ENCODE measurements at regions not wholly inside any gene's neighbourhood (a gene's known extent, or its start where the extent isn't known, plus 50 kb on each side); places are given as distances from the start of the nearest gene placed in this dataset.

GRCh38 chr4:62275470-62275869 lies 1075.3 kb downstream of the ADGRL3 start:
- intact Hi-C loops (cut with micrococcal nuclease), result no loop called here
- no peak overlapping the region for H2BK15ac ChIP-seq (ENCODE audit: low read depth, low read length)
- no peak overlapping the region for H3K56ac ChIP-seq (ENCODE audit: extremely low read depth, insufficient read depth, low read length)
- H3K23ac ChIP-seq (ENCODE audit: low read depth, low read length), result no peak overlapping the region
- no peak overlapping the region for H3K18ac ChIP-seq (ENCODE audit: low read depth, low read length)
- H2AFZ ChIP-seq (replicated peaks; ENCODE audit: low read length, poor library complexity), result no peak overlapping the region
- H2BK20ac ChIP-seq (ENCODE audit: low read depth, low read length), result no peak overlapping the region
- CTCF ChIA-PET, result no interaction called here
- no peak overlapping the region for H3K4me2 ChIP-seq (ENCODE audit: low read depth, low read length)
- no peak overlapping the region for H3K4ac ChIP-seq (ENCODE audit: low read depth, low read length)
- no peak for DNase-seq
- no peak for TF ChIP-seq POLR2A (IDR thresholded peaks at IDR 0.05; ENCODE audit: low read depth, low read length)
- TF ChIP-seq RFX5 (IDR thresholded peaks at IDR 0.05; ENCODE audit: low read depth, low read length), result no peak
- TF ChIP-seq BHLHE40 (IDR thresholded peaks at IDR 0.05; ENCODE audit: low read depth, low read length), result no peak
- TF ChIP-seq USF2 (IDR thresholded peaks at IDR 0.05; ENCODE audit: low read depth, low read length), result no peak
- TF ChIP-seq MAZ (IDR thresholded peaks at IDR 0.05; ENCODE audit: borderline replicate concordance, low read depth, low read length), result no peak
- no peak overlapping the region for H4K5ac ChIP-seq (ENCODE audit: low read depth, low read length)
- POLR2A ChIA-PET (ENCODE audit: unreplicated experiment), result no interaction called here
- H2AK9ac ChIP-seq (replicated peaks; ENCODE audit: low read depth, low read length, poor library complexity), result no peak overlapping the region
- ATAC-seq (ENCODE audit: low read depth), result no peak
- no peaks in the 10 kb centered on the region for H3K9me1 ChIP-seq (ENCODE audit: insufficient read depth, low read length)
- H3K27ac ChIP-seq (ENCODE audit: insufficient read depth, low read length), result no peak overlapping the region
- no peak overlapping the region for H4K91ac ChIP-seq (ENCODE audit: insufficient read depth, low read depth, low read length)
- no peaks in the 10 kb centered on the region for H4K20me1 ChIP-seq (ENCODE audit: insufficient read depth, low read length)
- H3K9me3 ChIP-seq (ENCODE audit: control insufficient read depth, insufficient read depth, low read length), result peaks cover 7% of the 10 kb centered on the region
- H3K79me1 ChIP-seq (ENCODE audit: low read depth in 1 of 2, low read length in 2 of 2), result no peaks in the 10 kb centered on the region
- H3K36me3 ChIP-seq (ENCODE audit: control insufficient read depth, insufficient read depth, low read length), result no peaks in the 10 kb centered on the region
- H2AK5ac ChIP-seq (ENCODE audit: low read depth, low read length), result no peak overlapping the region
- H2BK5ac ChIP-seq (ENCODE audit: low read depth, low read length, poor library complexity, severe bottlenecking), result no peak overlapping the region
- no peak overlapping the region for H3K4me3 ChIP-seq (ENCODE audit: insufficient read depth, low read depth, low read length)
- H2BK120ac ChIP-seq (ENCODE audit: low read depth, low read length), result no peak overlapping the region
- dilution Hi-C loops (cut with HindIII; ENCODE audit: low sequenced_read_pairs, unreplicated experiment), result no loop called here
- in situ Hi-C loops (cut with MboI; ENCODE audit: low sequenced_read_pairs), result no loop called here
- H3K14ac ChIP-seq (replicated peaks; ENCODE audit: low read depth, low read length), result no peak overlapping the region
- no TSS peak for BruUV-seq (replicated peaks)
- no peaks in the 10 kb centered on the region for H3K4me1 ChIP-seq (ENCODE audit: control insufficient read depth, insufficient read depth, low read length)
- no peaks in the 10 kb centered on the region for H3K27me3 ChIP-seq (ENCODE audit: control insufficient read depth, insufficient read depth, low read length)
- H3K9ac ChIP-seq (ENCODE audit: low read depth, low read length), result no peak overlapping the region
- no peak overlapping the region for H4K8ac ChIP-seq (ENCODE audit: low read depth in 2 of 2, low read length in 2 of 2)

All from IMR-90 (cell line).